Hepatocyte (in vitro differentiated cells): ENCODE measurements at regions not wholly inside any gene's neighbourhood (a gene's known extent, or its start where the extent isn't known, plus 50 kb on each side); places are given as distances from the start of the nearest gene placed in this dataset.

Experiments used
- DNase-seq: peaks from one replicate; pipeline ENCODE4 v3.0.0-alpha.2; 2016; ENCODE audit warnings: low spot score
- H2AFZ ChIP-seq: fragments of 200-600 bp; sonication (generic); 2 replicates; pipeline ENCODE4 v1.6.0; 2016; ENCODE audit warnings: antibody characterized with exemption, mild to moderate bottlenecking
- H3K27ac ChIP-seq: fragments of 200-600 bp; sonication (generic); 2 replicates; pipeline ENCODE4 v1.5.1; 2016; ENCODE audit warnings: mild to moderate bottlenecking
- H3K27me3 ChIP-seq: fragments of 200-600 bp; sonication (generic); 2 replicates; pipeline ENCODE4 v1.6.1; 2016
- H3K36me3 ChIP-seq: fragments of 200-600 bp; sonication (generic); replicated peaks from 2 replicates; pipeline ENCODE4 v1.5.1; 2016; ENCODE audit warnings: low read depth; ENCODE audit not compliant: insufficient read depth
- H3K4me1 ChIP-seq: fragments of 200-600 bp; sonication (generic); 2 replicates; pipeline ENCODE4 v1.5.1; 2016; ENCODE audit warnings: mild to moderate bottlenecking, moderate library complexity; ENCODE audit not compliant: insufficient read depth
- H3K4me2 ChIP-seq: fragments of 200-600 bp; sonication (generic); 2 replicates; pipeline ENCODE4 v1.6.0; 2016
- H3K4me3 ChIP-seq: fragments of 200-600 bp; sonication (generic); 2 replicates; pipeline ENCODE4 v1.5.1; 2016; ENCODE audit warnings: mild to moderate bottlenecking
- H3K79me2 ChIP-seq: fragments of 200-600 bp; sonication (generic); 2 replicates; pipeline ENCODE4 v1.6.0; 2017; ENCODE audit warnings: mild to moderate bottlenecking
- H3K9me2 ChIP-seq: fragments of 200-600 bp; sonication (generic); replicated peaks from 2 replicates; pipeline ENCODE4 v1.6.0; 2017; ENCODE audit warnings: mild to moderate bottlenecking; ENCODE audit not compliant: insufficient read depth
- H3K9me3 ChIP-seq: fragments of 200-600 bp; sonication (generic); 2 replicates; pipeline ENCODE4 v1.5.1; 2016; ENCODE audit warnings: low read depth, mild to moderate bottlenecking
- H4K20me1 ChIP-seq: fragments of 200-600 bp; sonication (generic); 2 replicates; pipeline ENCODE4 v1.6.0; 2016; ENCODE audit warnings: mild to moderate bottlenecking; ENCODE audit not compliant: insufficient read depth, poor library complexity, severe bottlenecking
- CTCF ChIP-seq: fragments of 200-600 bp; sonication (generic); IDR thresholded peaks from 2 replicates; pipeline ENCODE4 v1.5.1; 2016; ENCODE audit warnings: antibody characterized with exemption, mild to moderate bottlenecking; ENCODE audit not compliant: poor library complexity
- EZH2 ChIP-seq: fragments of 200-600 bp; sonication (generic); IDR thresholded peaks from 2 replicates; pipeline ENCODE4 v1.6.1; 2016; ENCODE audit warnings: antibody characterized with exemption, mild to moderate bottlenecking, borderline replicate concordance
- EZH2phosphoT487 ChIP-seq: fragments of 200-600 bp; sonication (generic); IDR thresholded peaks from one replicate; pipeline ENCODE4 v1.6.1; 2018; ENCODE audit warnings: antibody characterized with exemption, mild to moderate bottlenecking, low read depth, moderate library complexity; ENCODE audit not compliant: unreplicated experiment, severe bottlenecking
- WGBS: methylation state at CpG from one replicate; pipeline ENCODE4 v1.1.6; 2016; ENCODE audit warnings: low lambda C conversion rate; ENCODE audit errors: missing lambda C conversion rate; 5-methylcytosine and 5-hydroxymethylcytosine counted together

DNA sequence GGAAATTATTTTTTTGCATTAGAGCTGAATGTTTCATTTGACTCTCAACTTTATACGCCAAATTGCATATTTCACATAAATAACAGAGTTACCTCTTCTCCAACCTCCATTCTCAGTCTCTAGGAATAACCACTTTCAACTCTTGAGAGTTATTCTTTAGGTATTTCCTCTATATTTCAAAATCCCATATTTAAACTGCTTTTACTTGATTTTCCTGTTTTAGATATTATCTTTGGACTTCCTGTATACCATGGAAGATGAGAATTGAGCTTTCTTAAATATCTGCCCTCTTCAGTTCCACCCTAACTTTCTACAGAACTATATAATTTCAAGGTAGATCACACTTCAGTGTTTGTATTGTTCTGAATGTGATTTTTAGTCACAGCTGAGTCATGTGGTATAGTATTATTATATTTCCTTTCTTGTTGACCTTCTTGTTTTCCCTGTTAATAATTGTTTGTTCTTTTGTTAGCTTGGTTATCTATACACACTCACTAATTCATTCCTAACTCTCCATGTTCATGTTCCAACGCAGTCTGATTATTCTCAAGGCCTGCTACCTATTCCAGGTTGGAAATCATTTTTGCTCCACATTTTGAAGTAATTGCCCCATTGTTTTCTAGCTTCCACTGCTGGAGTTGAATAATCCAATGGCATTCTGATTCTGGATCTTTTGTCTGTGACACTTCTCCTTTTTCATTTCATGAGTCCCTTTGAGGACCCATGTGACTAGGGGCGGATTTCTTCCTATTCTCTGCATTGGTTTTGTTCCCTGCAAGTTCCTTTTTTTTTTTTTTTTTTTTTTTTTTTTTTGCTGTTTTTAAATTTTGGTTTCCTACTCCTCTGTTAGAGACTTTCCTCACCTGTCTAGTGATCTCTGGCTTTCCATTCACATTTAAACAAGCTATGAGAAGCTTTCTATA, 156.8 kb upstream of the RBMS1 start:
- H3K4me3 ChIP-seq, result no peak overlapping the region
- H3K9me3 ChIP-seq, result no peaks in the 10 kb centered on the region
- no peaks in the 10 kb centered on the region for H4K20me1 ChIP-seq
- no peaks in the 10 kb centered on the region for H3K9me2 ChIP-seq
- peak overlapping the region; percentile 24 for H3K27ac ChIP-seq
- no peaks in the 10 kb centered on the region for H3K27me3 ChIP-seq
- WGBS, result 65% methylated on average over 3 of the region's 3 CpGs
- H3K79me2 ChIP-seq, result no peaks in the 10 kb centered on the region
- H3K36me3 ChIP-seq, result no peaks in the 10 kb centered on the region
- no peak for TF ChIP-seq EZH2
- TF ChIP-seq CTCF, result no peak
- no peak for TF ChIP-seq EZH2phosphoT487
- no peak overlapping the region for H3K4me2 ChIP-seq
- H2AFZ ChIP-seq, result no peak overlapping the region
- no peak for DNase-seq
- H3K4me1 ChIP-seq, result no peaks in the 10 kb centered on the region

DNA sequence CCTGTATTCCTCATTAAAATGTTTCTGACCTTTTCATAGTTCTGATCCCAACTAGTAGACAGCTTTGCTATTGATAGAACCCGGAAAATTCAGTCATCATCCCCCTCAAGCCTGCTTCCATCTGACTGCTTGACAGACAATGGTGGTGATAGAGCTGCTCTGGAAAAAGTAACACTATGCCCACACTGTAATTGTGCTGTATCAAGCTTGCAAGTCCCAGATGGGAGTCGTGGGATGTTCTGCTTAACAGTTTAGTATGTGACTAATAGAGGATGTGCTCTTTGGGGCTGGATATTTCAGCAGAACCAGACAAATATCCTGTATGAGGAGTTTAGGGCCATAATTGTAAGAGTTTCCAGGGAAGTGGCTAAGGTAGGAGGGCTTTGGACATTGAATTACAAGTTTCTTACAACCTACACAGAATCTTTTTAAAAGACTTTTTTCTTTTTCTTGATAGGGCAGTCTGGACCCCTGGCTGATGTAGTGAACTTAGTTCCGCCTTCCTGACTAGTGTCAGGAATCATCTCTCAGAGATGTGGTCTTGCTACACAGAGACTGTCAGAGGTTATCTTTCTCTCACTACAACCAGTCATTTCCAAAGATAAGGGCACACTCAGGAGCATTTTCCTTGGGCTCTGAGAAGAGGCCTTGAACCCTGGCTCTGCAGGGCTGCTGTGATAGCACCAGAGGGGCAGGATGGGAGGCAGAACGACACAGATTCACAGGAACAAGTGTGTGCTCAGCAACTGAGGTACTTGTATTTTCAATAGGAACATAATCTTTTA, 158.0 kb upstream of the RBMS1 start:
- WGBS, result 63% methylated on average over 4 of the region's 4 CpGs
- H3K79me2 ChIP-seq, result no peaks in the 10 kb centered on the region
- no peaks in the 10 kb centered on the region for H4K20me1 ChIP-seq
- H3K4me3 ChIP-seq, result no peak overlapping the region
- no peaks in the 10 kb centered on the region for H3K36me3 ChIP-seq
- no peak overlapping the region for H2AFZ ChIP-seq
- no peaks in the 10 kb centered on the region for H3K4me1 ChIP-seq
- no peaks in the 10 kb centered on the region for H3K9me2 ChIP-seq
- no peaks in the 10 kb centered on the region for H3K9me3 ChIP-seq
- DNase-seq, result no peak
- H3K27ac ChIP-seq, result no peak overlapping the region
- TF ChIP-seq CTCF, result no peak
- no peak for TF ChIP-seq EZH2
- no peak for TF ChIP-seq EZH2phosphoT487
- H3K4me2 ChIP-seq, result no peak overlapping the region
- H3K27me3 ChIP-seq, result no peaks in the 10 kb centered on the region

DNA sequence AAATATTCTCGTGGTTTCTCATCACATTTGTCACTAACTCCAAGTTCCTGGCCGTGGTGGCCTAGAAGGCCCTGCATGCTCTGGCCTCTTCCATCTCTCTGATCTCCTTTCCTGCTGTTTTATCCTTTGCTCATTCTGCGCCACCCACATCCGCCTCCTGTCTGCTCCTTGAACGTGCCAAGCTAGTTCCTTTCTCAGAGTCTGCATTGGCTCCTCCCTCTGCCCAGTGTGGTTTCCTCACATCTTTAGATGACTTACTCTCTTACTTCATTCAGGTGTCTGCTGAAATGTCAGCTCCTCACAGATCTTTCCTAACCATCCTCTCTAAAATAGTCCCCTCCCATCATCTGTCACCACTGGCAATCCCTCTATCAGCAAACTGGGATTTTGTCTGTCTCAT, 158.6 kb upstream of the RBMS1 start:
- H3K79me2 ChIP-seq, result no peaks in the 10 kb centered on the region
- DNase-seq, result no peak
- no peaks in the 10 kb centered on the region for H3K27me3 ChIP-seq
- H3K9me3 ChIP-seq, result no peaks in the 10 kb centered on the region
- H3K36me3 ChIP-seq, result no peaks in the 10 kb centered on the region
- H2AFZ ChIP-seq, result no peak overlapping the region
- TF ChIP-seq CTCF (no peak), EZH2phosphoT487 (no peak), EZH2 (no peak)
- H3K27ac ChIP-seq, result no peak overlapping the region
- 80% methylated on average over 5 of the region's 5 CpGs for WGBS
- H3K4me2 ChIP-seq, result no peak overlapping the region
- no peaks in the 10 kb centered on the region for H4K20me1 ChIP-seq
- H3K4me1 ChIP-seq, result no peaks in the 10 kb centered on the region
- no peak overlapping the region for H3K4me3 ChIP-seq
- H3K9me2 ChIP-seq, result no peaks in the 10 kb centered on the region
